Stimulated activated CD8-positive, alpha-beta memory T cell treated with anti-CD3 and anti-CD28 coated beads, Interleukin-12 subunit alpha, Interleukin-12 subunit beta, amount 100 ng/mL, for 24 hours (primary cell): ENCODE measurements at regions not wholly inside any gene's neighbourhood (a gene's known extent, or its start where the extent isn't known, plus 50 kb on each side); places are given as distances from the start of the nearest gene placed in this dataset.

ENCODE experiments used
- DNase-seq: peaks from one replicate; pipeline ENCODE4 v3.0.0-alpha.2; 2020; ENCODE audit errors: extremely low read depth

- no peak for DNase-seq
Measured at GRCh38 chr11:45554230-45554967, 111.0 kb downstream of the CHST1 start.

DNA sequence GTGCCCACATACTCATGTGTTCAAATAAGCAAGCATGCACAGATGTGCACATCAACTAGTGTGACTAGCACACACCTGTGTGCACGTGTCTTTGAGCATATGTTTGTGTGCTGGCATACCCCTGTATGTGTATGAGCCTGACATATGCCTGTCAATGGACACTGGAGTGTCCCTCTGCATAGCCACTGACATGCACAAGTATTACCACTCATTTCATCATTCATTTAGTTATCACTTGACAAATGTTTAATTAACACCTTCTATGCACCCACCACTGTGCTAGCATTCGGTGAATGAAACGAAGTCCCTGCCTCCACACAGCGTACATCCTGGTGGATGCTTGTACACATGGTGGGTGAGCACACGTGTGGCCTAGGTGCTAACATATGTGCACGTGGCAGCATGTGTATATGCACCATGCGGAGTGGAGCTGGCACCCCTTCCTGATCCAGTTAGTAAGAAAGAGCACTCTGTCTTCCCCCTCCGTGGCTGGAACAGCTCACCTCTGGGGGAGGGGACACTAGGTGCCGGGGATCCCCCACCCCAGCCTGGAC, 112.0 kb downstream of the CHST1 start:
- DNase-seq, result no peak

DNA sequence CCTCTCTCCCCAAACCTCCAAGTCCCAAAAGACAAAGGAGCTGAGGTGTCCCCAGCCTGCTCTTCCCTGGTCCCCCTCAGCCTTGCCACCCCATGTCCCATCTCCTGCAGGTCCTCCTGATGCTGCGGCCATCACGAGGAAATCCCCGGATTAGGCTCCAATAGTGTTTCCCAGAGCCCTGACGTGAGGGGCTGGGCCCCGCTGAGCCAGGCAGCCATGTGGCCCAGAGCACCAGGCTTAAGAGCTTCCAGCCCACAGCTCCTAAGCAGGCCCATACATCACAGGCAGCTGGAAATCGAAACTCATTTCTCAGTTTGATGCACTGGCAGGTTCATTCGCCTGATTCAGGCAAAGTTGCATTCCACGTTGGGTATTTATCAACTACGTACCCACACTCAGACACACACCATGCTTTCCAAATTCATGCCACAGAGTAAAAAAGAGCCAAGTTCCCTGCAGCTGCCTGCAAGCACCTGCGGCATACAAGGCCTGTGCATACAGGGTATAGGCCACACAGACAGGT, 114.2 kb downstream of the CHST1 start:
- DNase-seq, result no peak

DNA sequence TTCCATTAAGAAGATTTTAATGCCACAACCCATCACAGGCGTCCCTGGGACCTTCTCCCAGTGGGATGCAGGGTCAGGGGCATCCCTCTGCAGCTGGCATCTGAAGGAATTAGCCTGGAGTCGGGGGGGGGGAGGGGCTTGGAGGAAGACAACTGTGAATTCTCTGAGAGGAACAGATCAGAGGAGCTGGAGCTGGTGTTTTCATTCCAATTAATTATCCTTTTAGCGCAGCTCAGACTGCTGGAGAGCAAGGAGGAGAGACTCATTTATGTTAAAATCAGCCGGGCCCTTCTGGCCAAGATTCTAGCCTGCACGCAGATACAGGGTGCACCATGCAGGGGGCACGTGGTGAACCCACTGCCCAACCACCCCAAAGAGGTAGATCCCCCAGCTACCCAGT, 116.2 kb downstream of the CHST1 start:
- DNase-seq, result no peak

GRCh38 chr11:45546366-45546765, 119.1 kb downstream of the CHST1 start:
- DNase-seq, result no peak

GRCh38 chr11:45544826-45545225, 120.6 kb downstream of the CHST1 start:
- no peak for DNase-seq

GRCh38 chr11:45543808-45544422, 121.5 kb downstream of the CHST1 start:
- DNase-seq, result no peak

DNA sequence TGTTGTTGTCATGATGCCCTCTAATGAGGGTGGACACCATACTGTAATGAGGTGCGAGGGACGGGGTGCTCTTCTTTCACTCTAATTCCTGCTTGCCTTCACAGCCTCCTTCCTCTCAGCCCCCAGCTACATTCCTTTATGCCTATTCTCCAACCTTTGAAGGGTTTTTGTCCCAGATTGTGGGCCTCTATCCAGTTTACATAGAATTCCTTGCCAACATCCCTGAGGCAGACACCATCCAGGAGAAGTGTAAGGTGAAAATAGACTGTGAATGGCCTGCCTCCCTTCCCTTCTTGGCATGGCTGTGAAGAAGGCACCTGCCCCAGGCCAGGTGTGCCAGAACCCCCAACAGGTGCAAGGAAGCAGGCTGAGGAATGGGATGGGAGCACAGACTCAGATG, 122.3 kb downstream of the CHST1 start:
- no peak for DNase-seq

- DNase-seq, result no peak
Measured at GRCh38 chr11:45541693-45542434, 123.6 kb downstream of the CHST1 start.

GRCh38 chr11:45538939-45539338, 126.5 kb downstream of the CHST1 start:
- no peak for DNase-seq

GRCh38 chr11:45538363-45538762, 127.1 kb downstream of the CHST1 start:
- DNase-seq, result no peak

DNA sequence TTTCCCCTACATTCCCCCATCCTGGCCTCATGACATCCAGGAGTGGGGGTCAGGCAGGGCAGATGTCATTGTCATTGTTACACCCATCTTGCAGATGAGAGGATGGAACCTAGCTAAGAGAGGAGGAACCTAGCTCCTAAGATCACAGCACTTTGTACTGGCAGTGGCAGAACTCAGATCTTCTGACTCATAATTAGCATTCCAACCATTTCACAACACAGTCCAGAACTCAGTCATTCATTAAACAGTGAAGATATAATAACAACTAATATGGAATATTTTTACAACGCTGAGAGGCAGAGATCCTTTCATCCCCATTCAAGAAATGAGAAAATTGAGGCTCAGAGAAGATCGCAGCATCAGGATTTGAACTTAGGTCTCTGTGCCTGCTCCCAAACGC, 127.8 kb downstream of the CHST1 start:
- no peak for DNase-seq

DNA sequence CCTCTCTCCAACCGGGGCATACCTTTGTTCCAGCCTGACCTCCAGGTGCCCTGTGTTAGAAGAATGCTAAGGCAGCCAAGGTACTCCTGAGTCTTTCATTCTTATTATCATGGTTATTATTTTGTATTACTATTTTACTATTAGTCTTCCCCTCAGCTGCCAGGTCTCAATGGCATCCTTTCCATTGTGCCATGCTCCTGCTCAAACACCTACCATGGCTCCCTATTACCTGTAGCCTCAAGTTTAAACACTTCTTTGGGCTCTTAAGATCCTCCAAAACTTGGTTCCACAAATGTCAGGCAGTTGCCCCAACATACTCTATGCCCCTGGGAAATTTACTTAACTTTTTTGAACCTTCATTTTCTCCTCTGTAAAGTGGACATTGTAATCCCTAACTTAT, 130.4 kb downstream of the CHST1 start:
- DNase-seq, result no peak

GRCh38 chr11:45534132-45534531, 131.3 kb downstream of the CHST1 start:
- DNase-seq, result no peak

- no peak for DNase-seq
Measured at GRCh38 chr11:45532546-45532945, 132.9 kb downstream of the CHST1 start.

- DNase-seq, result no peak
Measured at GRCh38 chr11:45530776-45531175, 134.6 kb downstream of the CHST1 start.

DNA sequence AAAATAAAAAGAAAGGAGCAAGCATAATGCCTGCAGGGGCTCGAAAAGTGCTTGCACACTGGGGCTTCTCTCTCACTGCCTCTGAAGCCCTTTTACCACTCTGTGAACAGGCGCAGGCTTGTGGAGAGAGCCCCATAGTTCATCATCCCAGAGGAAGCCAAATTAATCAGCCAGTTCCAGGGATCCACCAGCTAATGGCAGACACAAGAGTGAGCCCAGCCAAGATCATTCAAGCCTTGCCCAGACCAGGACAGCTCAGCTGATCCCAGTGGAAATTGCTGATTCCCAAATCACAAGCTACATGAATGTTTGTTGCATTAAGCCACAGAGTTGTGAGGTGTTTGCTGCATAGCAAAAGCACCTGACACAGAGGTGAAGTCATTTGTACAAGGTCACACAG, 135.3 kb downstream of the CHST1 start:
- no peak for DNase-seq

- DNase-seq, result no peak
Measured at GRCh38 chr11:45528435-45528834, 137.0 kb downstream of the CHST1 start.

GRCh38 chr11:45527898-45528297, 137.5 kb downstream of the CHST1 start:
- DNase-seq, result no peak

DNA sequence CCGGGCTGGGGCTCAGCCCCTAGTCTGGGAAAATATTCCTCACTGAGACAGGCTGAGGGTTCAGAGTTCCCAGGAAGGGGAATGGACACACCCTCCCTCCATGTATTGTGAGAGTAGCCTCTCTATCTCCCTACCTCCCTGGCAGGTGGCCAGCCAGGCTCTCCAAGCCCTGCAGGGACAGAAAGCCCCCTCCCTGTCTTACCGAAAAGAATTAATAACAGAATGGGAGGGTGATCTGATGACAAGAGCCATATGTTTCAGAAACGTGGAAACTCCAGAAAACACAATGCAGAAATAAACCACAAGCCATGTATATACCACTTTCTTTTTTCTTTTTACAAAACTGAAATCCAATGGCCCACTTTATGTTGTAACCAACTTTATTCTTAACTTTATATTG, 140.0 kb downstream of the CHST1 start:
- no peak for DNase-seq

GRCh38 chr11:45523760-45524159, 141.7 kb downstream of the CHST1 start:
- DNase-seq, result no peak

DNA sequence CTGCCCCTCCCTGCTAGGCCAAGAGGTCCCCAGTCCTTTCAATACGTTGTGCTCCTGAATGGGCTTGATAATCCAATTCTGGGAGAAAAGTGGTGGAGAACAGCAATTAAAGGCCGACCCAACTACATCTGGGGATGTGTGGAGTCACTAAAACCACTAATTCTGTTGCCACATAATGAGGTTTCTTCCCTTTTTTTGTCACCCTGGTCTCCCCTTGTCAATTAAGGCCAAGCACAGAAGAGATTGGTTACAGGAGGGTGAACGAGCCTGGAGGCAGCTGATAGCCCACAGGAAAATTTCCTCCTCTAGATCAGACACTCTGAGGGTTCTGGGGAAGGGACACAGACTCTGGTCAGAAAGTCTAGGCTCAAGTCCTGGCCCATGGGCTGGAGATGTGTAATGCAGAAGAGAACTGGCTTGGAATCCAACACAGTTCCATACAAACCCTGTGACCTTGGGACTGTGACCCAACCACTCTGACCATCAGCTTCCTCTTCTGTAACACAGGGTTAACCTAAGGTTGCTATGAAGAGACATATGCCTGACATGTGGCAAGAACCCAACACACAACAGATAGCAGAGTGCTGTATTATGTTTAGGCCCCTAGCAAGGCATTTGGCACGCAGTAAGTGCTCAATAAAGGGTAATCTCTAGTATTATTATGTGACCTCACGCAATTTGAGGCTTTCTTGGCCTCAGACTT, 146.4 kb downstream of the CHST1 start:
- DNase-seq, result no peak
